PC-3 (cell line): ENCODE measurements at regions not wholly inside any gene's neighbourhood (a gene's known extent, or its start where the extent isn't known, plus 50 kb on each side); places are given as distances from the start of the nearest gene placed in this dataset.

ENCODE experiments used
- ATAC-seq: fragments of 200-7000 bp; cut with Tn5 transposase; 2 replicates; pipeline ENCODE4 v1.9.1; 2020; ENCODE audit warnings: mild to moderate bottlenecking, moderate library complexity
- BruUV-seq: library from RNA; stranded (reverse); fragments of 400-500 nt; replicated peaks from 2 replicates; lab custom pipeline; 2021; lab: Mats Ljungman, UMichigan
- CTCF ChIA-PET: fragments of 300-600 bp; sonication (Branson Sonifier 250); formaldehyde crosslinking; loops from one replicate; lab custom pipeline; 2022; ENCODE audit warnings: antibody characterized with exemption; lab: Charles Lee
- POLR2A ChIA-PET: fragments of 300-600 bp; sonication (Branson Sonifier 250); formaldehyde crosslinking; loops from one replicate; lab custom pipeline; 2022; ENCODE audit warnings: antibody characterized with exemption; ENCODE audit not compliant: unreplicated experiment; lab: Charles Lee
- DNase-seq: peaks from one replicate; pipeline ENCODE4 v3.0.0-alpha.2; 2015
- H2AFZ ChIP-seq: fragments of 300-600 bp; sonication (generic); 2 replicates; pipeline ENCODE4 v1.6.0; 2016; ENCODE audit warnings: antibody characterized with exemption, low read length
- H3F3A ChIP-seq: fragments of 300-600 bp; sonication (generic); one replicate; pipeline ENCODE4 v1.6.0; 2017; ENCODE audit warnings: antibody characterized with exemption, low read length, control low read depth, mild to moderate bottlenecking; ENCODE audit not compliant: unreplicated experiment
- H3K27ac ChIP-seq: fragments of 300-600 bp; sonication (generic); 2 replicates; pipeline ENCODE4 v1.5.1; 2016; ENCODE audit warnings: mild to moderate bottlenecking, low read length
- H3K27me3 ChIP-seq: fragments of 300-600 bp; sonication (generic); 2 replicates; pipeline ENCODE4 v1.6.1; 2016; ENCODE audit warnings: low read length, mixed read lengths
- H3K36me3 ChIP-seq: fragments of 300-600 bp; sonication (generic); 2 replicates; pipeline ENCODE4 v1.6.1; 2016; ENCODE audit warnings: low read depth, mixed run types, low read length, mixed read lengths
- H3K4me1 ChIP-seq: fragments of 300-600 bp; sonication (generic); 2 replicates; pipeline ENCODE4 v1.5.1; 2016; ENCODE audit warnings: low read length; ENCODE audit not compliant: insufficient read depth
- H3K4me2 ChIP-seq: fragments of 300-600 bp; sonication (generic); 2 replicates; pipeline ENCODE4 v1.6.0; 2016; ENCODE audit warnings: low read length
- H3K4me3 ChIP-seq: fragments of 300-600 bp; sonication (generic); 2 replicates; pipeline ENCODE4 v1.5.1; 2016; ENCODE audit warnings: mild to moderate bottlenecking, low read length, mixed read lengths
- H3K79me2 ChIP-seq: fragments of 300-600 bp; sonication (generic); 2 replicates; pipeline ENCODE4 v1.6.1; 2017; ENCODE audit warnings: low read length, mixed read lengths
- H3K9ac ChIP-seq: fragments of 300-600 bp; sonication (generic); 2 replicates; pipeline ENCODE4 v1.6.0; 2016; ENCODE audit warnings: mild to moderate bottlenecking, low read length
- H3K9me2 ChIP-seq: fragments of 300-600 bp; sonication (generic); replicated peaks from 2 replicates; pipeline ENCODE4 v1.6.1; 2016; ENCODE audit warnings: mixed run types, low read length, mixed read lengths
- H3K9me3 ChIP-seq: fragments of 300-600 bp; sonication (generic); 2 replicates; pipeline ENCODE4 v1.6.1; 2016; ENCODE audit warnings: low read length, mixed read lengths
- H4K20me1 ChIP-seq: fragments of 300-600 bp; sonication (generic); 2 replicates; pipeline ENCODE4 v1.6.1; 2016; ENCODE audit warnings: low read length, mixed read lengths
- EZH2 ChIP-seq: fragments of 300-600 bp; sonication (generic); IDR thresholded peaks from one replicate; pipeline ENCODE4 v1.6.1; 2017; ENCODE audit warnings: antibody characterized with exemption, mild to moderate bottlenecking, low read length; ENCODE audit not compliant: unreplicated experiment
- EZH2phosphoT487 ChIP-seq: fragments of 300-600 bp; sonication (generic); IDR thresholded peaks from 2 replicates; pipeline ENCODE4 v1.6.1; 2018; ENCODE audit warnings: mild to moderate bottlenecking, antibody characterized with exemption, low read length, borderline replicate concordance
- intact Hi-C: fragments of 100-400 bp; cut with micrococcal nuclease; formaldehyde crosslinking; loops from 2 replicates; pipeline ENCODE4 v1.9.0; 2023
- TF ChIP-seq, protein P1 (sequence below): fragments of 300-600 bp; sonication (generic); conservative IDR thresholded peaks from 2 replicates; pipeline ENCODE4 v1.5.1; 2017; ENCODE audit warnings: antibody characterized with exemption, low read depth, mild to moderate bottlenecking, low read length

DNA sequence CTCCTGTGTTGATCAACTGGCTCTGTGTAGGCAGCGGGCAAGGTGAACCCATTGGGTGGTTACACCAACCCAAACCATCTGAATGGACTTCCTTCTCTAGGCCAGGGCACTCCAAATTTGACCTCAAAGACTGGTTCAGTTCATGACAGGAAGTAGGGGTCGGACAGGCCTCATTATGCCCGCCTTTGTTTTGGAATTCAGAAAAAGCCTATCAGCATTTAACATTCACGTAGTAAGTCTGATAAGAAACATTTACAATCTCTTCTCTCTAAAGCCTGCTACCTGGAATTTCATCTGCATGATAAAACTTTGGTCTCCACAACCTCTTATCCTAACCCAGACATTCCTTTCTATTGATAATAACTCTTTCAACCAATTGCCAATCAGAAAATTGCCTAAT, 97.1 kb upstream of the ETV3 start:
- intact Hi-C loops = no loop called here
- Histone ChIP-seq H2AFZ (no peak overlapping the region), H3K4me1 (no peaks in the 10 kb centered on the region), H3K27ac (no peak overlapping the region), H3K36me3 (no peaks in the 10 kb centered on the region), H3K9ac (no peak overlapping the region), H3K9me2 (no peaks in the 10 kb centered on the region), H3K4me2 (no peak overlapping the region), H4K20me1 (no peaks in the 10 kb centered on the region), H3F3A (no peaks in the 10 kb centered on the region), H3K79me2 (no peaks in the 10 kb centered on the region), H3K27me3 (peaks cover 79% of the 10 kb centered on the region), H3K9me3 (no peaks in the 10 kb centered on the region), H3K4me3 (no peak overlapping the region)
- no TSS peak for BruUV-seq
- TF ChIP-seq EZH2phosphoT487 (no peak), EZH2 (no peak)
- TF ChIP-seq, protein P1, sequence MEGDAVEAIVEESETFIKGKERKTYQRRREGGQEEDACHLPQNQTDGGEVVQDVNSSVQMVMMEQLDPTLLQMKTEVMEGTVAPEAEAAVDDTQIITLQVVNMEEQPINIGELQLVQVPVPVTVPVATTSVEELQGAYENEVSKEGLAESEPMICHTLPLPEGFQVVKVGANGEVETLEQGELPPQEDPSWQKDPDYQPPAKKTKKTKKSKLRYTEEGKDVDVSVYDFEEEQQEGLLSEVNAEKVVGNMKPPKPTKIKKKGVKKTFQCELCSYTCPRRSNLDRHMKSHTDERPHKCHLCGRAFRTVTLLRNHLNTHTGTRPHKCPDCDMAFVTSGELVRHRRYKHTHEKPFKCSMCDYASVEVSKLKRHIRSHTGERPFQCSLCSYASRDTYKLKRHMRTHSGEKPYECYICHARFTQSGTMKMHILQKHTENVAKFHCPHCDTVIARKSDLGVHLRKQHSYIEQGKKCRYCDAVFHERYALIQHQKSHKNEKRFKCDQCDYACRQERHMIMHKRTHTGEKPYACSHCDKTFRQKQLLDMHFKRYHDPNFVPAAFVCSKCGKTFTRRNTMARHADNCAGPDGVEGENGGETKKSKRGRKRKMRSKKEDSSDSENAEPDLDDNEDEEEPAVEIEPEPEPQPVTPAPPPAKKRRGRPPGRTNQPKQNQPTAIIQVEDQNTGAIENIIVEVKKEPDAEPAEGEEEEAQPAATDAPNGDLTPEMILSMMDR = no peak
- DNase-seq = no peak
- CTCF ChIA-PET = no interaction called here
- no peak for ATAC-seq
- POLR2A ChIA-PET = no interaction called here

DNA sequence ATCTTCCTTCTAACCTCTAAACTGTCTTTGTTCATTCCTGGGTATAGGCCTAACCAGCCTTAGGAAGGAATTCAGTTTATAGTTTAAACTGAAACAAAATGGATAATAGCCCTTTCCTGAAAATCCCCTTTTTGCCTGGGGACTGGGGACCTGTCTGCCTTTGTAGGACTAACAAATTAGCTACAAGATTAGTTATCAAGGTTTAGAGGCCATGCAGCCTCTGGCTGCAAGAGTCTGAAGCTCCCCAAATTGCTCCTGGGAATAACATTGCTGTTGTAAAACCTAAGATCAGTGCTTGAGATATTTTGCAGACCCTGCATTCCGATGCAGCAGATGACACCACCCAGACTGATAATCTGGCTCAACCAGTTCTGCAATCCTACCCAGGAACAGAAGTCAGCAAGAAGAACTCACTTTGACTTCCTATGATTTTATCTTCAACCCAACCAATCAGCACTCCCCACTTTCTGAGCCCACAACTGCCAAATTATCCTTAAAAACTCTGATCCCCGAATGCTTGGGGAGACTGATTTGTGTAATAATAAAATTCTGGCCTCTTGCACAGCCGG, 96.6 kb upstream of the ETV3 start:
- Histone ChIP-seq H3K27me3 (peaks cover 79% of the 10 kb centered on the region), H3K79me2 (no peaks in the 10 kb centered on the region), H3K9ac (no peak overlapping the region), H3K9me2 (no peaks in the 10 kb centered on the region), H3K4me3 (no peak overlapping the region), H2AFZ (no peak overlapping the region), H3K9me3 (no peaks in the 10 kb centered on the region), H3K27ac (no peak overlapping the region), H4K20me1 (no peaks in the 10 kb centered on the region), H3K4me1 (no peaks in the 10 kb centered on the region), H3K4me2 (no peak overlapping the region), H3F3A (no peaks in the 10 kb centered on the region), H3K36me3 (no peaks in the 10 kb centered on the region)
- TF ChIP-seq EZH2phosphoT487 (no peak), EZH2 (no peak)
- TF ChIP-seq, protein P1 = no peak
- no TSS peak for BruUV-seq
- DNase-seq = no peak
- intact Hi-C loops = no loop called here
- ATAC-seq = no peak
- CTCF ChIA-PET = no interaction called here
- POLR2A ChIA-PET = no interaction called here

DNA sequence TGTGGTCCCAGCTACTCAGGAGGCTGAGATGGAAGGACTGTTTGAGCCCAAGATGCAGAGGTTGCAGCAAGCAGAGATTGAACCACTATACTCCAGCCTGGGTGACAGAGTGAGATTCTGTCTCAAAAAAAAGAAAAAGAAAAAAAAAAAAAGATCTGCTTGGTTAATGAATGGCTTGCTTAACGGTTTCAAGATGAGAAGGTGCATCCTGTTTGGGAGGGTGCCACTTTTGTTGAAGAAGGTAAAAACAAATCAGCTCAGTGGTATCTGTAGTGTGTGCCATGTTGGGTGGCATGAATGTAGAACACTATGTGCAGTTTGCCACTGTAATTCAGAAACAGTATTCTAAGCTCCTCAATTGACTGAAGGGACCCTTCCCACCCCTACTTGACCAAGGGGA, 94.9 kb upstream of the ETV3 start:
- no peaks in the 10 kb centered on the region for H3K9me2 ChIP-seq
- no peak for ATAC-seq
- no peaks in the 10 kb centered on the region for H3K9me3 ChIP-seq
- H3K4me2 ChIP-seq = no peak overlapping the region
- no peaks in the 10 kb centered on the region for H3K36me3 ChIP-seq
- no peaks in the 10 kb centered on the region for H3K4me1 ChIP-seq
- no peak overlapping the region for H3K27ac ChIP-seq
- H3K9ac ChIP-seq = no peak overlapping the region
- peaks cover 74% of the 10 kb centered on the region for H3K27me3 ChIP-seq
- H3K79me2 ChIP-seq = no peaks in the 10 kb centered on the region
- H4K20me1 ChIP-seq = no peaks in the 10 kb centered on the region
- no peak overlapping the region for H2AFZ ChIP-seq
- H3F3A ChIP-seq = no peaks in the 10 kb centered on the region
- H3K4me3 ChIP-seq = no peak overlapping the region
- ChIA-PET CTCF (no interaction called here), POLR2A (no interaction called here)
- DNase-seq = no peak
- TF ChIP-seq EZH2 = no peak
- TF ChIP-seq, protein P1 = no peak
- no peak for TF ChIP-seq EZH2phosphoT487
- BruUV-seq = no TSS peak
- intact Hi-C loops = no loop called here
